GM18507 (cell line): ENCODE measurements at regions not wholly inside any gene's neighbourhood (a gene's known extent, or its start where the extent isn't known, plus 50 kb on each side); places are given as distances from the start of the nearest gene placed in this dataset.
"Not testable (repeated sequence)": the region's sequence is repeated elsewhere in the genome, so short reads cannot be mapped to it uniquely, and the experiment has no call there.

Experiments
- DNase-seq: peaks from one replicate; pipeline ENCODE4 v3.0.0; 2011; ENCODE audit warnings: low read depth; ENCODE audit not compliant: insufficient read length; ENCODE audit errors: extremely low spot score
- FAIRE-seq: peaks from 2 replicates; lab custom pipeline; 2011; peaks lifted over from hg19 to GRCh38; lab: Jason Lieb, UNC

DNA sequence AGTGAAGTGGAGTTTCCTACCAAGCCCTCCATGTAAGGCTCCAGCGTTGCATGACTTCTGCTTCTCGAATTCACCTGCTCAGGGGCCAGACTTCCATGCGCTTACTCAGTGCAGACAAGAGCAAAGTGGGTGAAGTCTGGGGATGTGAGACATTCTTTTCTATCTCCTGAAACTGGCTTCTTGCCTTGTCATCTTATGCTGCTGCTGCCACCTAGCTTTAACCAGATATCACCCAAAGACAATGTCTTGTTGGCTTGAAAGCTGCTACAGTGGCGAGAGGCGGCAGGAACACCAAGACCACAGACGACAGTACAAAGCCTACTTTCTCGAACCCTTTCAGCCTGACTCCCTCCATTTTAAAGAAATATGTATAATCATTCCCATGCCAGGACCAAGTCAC, 103.6 kb upstream of the ADGRG2 start:
- FAIRE-seq (peak; percentile 57), DNase-seq (no peak)

DNA sequence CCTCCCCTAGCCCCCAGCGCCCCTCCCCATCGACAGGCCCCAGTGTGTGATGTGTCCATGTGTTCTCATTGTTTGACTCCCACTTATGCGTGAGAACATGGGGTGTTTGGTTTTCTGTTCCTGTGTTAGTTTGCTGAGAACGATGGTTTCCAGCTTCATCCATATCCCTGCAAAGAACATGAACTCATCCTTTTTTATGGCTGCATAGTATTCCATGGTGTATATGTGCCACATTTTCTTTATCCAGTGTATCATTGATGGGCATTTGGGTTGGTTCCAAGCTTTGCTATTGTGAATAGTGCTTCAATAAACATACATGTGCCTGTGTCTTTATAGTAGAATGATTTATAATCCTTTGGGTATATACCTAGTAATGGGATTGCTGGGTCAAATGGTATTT, 107.6 kb upstream of the ADGRG2 start:
- DNase-seq, FAIRE-seq: not testable (repeated sequence)

DNA sequence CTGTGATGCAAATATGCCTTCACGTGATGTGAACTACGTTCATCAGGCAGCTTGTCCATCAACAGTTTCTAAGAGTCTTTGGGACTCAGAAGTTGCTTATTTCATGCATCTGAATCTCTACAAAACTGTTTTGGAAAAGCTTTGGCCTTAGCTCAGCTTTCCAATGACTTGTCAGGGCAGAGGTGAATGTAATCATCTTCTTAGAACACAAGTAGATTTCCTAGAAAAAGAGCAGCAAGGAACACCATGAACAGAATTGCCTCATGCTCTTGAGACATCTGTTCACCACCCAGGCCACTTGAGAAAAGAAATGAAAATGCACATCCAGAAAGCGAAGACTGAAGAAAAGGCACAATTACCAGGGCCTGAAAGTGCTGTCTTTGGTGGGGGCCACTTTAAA, 105.8 kb upstream of the PDHA1 start:
- FAIRE-seq (no peak), DNase-seq (no peak)

DNA sequence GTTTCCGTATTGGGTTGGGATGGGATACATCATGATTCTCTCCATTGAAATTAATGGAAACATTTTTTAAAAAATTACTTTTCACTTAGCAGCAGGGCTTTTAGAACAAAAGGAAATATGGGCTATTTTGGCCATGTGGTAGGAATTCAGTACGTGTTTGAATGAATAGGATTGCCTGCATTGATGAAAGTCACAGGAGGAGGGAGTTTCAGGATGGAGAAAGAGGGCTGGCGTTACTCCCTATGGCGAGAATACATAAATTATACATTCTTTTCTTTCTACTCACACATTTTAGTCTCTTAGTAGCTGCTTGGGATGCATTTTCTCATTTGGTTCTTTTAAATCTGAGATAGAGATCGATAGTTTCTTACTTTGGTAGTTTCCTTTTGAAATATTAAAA, 100.3 kb upstream of the PDHA1 start:
- DNase-seq (no peak), FAIRE-seq (no peak)

DNA sequence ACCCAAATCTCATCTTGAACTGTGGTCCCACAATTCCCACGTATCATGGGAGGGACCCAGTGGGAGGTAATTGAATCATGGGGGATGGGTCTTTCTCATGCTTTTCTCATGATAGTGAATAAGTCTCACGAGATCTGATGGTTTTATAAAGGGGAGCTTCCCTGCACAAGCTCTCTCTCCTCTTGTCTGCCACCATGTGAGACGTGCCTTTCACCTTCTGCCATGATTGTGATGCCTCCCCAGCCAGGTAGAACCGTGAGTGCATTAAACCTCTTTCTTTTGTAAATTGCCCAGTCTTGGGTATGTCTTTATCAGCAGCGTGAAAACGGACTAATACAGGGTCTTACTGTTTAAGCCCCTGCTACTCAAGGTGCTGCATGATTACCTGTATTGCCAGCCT, 98.8 kb upstream of the PDHA1 start:
- not testable (repeated sequence) for DNase-seq, FAIRE-seq

DNA sequence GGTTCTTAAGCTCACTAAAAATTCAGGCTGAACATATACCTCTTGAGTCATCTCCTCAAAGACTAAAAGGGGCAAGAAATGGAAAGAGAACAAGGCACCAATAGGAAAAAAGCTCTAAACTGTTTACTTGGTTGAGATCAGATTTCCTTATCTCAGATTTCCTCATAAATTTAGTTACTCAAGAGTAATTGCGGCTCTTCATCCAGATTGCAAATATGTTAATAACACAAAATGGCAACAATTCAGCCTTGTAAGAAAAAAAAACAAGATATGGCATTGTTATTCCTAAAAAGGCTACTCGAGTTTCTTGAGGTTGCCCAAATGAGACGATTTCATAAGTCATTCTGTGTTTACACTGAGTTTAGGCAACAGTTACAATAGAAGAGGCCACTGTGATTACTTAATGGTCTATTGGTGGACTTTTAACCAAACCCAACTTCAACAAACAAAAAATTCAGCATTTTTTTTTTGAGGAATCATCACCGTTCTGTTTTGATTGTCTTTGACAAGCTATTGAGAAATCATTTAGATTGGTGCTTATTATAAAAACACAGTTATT, 97.9 kb upstream of the PDHA1 start:
- FAIRE-seq: no peak
- DNase-seq: no peak

DNA sequence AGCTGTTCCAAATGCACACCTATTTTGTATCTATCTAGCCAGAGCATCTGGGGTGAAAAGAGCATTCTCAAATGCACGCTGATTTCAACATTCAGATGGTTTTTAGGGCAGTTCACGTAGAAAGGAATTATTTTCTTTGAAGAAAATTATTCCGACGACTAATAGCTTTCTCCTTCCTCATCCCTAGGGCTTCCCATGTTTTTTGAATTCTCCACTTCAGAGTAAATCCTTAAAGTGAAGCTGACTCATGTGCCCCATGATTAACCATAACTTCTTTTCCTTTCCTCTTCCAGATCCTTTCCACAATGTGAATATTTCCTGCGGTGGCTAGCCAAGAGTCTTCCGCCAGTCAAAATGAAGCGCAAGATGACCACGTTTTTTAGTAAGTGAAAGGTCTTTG, 86.7 kb upstream of the PDHA1 start:
- FAIRE-seq (no peak), DNase-seq (no peak)

DNA sequence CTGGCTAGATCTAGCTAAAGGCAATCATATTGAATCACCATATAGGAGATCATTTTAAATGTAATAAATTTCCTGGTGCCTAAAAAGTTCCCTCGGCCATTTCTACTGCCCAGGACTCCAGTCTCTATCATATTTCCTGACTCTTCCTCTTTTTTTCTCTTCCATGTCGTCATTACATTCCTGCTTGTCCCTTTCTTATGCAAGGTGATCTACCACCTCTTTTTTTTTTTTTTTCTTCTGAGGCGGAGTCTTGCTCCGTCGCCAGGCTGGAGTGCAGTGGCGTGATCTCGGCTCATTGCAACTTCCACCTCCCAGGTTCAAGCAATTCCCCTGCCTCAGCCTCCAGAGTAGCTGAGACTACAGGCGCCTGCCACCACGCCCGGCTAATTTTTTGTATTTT, 82.7 kb upstream of the PDHA1 start:
- DNase-seq, FAIRE-seq: not testable (repeated sequence)

DNA sequence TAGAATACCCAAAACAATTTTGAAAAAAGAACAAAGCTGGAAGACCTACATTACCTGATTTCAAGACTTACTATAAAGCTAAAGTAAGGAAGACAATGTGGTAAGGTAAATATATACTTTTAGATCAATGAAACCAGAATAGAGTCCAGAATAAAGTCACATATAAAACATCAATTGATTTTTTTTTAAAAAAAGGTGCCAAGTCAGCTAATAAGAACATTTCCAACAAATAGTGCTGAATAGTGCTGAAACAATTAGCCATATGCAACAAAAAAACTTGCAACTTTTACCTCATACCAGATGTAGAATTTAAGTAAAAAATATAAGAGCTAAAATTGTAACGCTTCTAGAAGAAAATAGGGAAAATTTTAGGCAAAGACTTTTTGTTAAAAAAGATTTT, 73.0 kb upstream of the PDHA1 start:
- no peak for FAIRE-seq
- no peak for DNase-seq

DNA sequence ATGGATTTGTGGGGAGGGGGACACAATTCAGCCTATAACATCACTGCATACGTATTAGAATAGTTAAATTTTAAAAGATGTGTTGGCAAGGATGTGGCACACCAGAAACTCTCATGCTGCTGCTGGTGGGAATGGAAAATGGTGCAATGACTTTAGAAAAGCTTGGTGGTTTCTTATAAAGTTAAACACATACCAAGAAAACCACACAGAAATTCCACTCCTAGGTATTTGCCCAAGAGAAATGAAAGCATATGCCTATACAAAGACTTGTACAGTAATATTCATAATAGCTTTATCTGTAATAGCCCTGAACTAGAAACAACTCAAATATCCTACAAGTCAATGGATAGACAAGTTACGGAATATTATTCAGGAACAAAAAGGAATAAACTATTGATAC, 71.3 kb upstream of the PDHA1 start:
- DNase-seq: no peak
- FAIRE-seq: peak; percentile 39

DNA sequence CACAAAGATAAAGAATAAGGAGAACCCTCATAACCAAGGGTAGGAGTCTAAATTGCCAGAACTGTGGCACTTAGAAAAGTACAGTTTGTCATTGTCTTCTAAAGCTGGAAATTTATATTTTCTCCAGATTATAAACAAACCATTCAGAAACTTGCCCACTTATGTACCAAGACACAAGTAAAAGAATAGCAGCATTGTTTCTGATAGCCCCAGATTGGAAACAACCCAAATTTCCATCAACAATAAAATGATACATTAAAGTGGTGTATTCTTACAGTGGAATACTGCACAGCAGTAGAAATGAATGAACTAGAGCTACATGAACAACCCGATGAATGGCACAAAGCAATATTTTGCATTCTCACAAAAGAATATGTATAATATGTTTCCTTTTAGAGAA, 63.1 kb upstream of the PDHA1 start:
- DNase-seq: no peak
- FAIRE-seq: no peak

DNA sequence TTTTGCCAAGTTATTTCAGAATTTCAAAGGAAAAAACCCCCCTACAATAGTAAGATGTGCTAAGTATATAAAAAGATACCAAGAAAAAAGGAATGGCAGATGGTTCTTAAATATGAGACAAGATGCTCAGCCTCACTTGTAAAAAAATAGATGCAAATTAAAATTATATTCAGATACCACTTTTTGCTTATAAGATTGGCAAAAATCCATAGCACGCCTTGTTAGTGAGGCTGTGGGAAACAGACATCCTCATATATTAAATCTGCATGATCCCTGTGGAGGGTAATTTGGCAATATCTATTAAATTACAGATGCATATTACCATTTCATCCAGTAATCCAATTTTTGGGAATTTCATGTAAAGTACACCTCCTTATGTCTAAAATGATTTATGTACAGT, 62.5 kb upstream of the PDHA1 start:
- FAIRE-seq (no peak), DNase-seq (no peak)

DNA sequence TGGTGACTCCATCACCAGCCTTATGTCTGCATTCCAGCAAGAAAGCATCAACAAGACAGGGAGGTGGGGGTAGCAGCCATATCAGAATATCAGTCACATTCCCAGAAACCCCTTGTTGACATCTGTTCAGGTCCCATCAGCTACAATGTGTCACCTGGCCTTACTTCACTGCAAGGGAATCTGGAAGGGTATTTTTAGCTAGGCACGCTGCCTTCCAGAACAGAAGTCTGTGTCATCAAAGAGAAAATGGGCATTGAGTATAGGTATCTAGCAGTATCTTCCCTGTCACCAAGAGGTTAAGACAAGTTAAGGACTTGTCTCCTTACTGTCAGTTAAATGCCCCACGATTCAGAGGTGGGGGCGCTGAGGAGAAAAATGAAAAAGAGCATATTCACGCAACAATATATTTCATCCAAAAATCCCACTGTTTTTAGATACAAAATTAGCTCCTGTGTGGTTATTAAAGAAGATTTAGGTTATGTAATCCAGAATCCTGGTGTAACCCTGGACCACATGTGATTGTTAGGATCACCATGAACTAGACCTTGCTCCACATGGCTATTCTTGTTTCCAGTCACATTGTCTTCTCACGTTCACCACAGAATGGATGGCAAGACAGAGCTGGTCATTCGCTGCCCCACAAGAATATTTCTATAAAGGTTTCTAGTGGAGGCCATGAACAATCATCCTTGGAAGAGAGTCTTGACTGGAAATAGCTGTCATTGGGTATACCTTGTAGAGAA, 60.0 kb upstream of the PDHA1 start:
- FAIRE-seq (no peak), DNase-seq (no peak)

DNA sequence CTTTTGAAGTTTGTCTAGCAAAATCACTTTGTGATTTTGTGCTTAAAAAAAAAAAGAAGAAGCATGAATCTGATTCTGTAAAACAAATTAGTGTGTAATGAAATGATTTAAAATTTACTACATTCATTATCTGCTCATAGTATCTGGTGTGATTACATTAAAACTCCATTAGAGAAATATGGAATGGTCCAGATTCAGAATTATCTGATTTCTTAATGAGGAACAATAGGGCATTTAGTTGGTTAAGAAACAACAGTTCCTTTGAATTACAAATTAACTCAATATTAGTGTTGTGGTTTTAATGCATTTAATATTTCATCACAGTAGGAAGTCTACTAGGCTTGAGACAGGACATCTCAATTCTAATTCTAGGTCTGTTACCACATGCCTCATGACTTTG, 57.9 kb upstream of the PDHA1 start:
- DNase-seq (no peak), FAIRE-seq (no peak)

DNA sequence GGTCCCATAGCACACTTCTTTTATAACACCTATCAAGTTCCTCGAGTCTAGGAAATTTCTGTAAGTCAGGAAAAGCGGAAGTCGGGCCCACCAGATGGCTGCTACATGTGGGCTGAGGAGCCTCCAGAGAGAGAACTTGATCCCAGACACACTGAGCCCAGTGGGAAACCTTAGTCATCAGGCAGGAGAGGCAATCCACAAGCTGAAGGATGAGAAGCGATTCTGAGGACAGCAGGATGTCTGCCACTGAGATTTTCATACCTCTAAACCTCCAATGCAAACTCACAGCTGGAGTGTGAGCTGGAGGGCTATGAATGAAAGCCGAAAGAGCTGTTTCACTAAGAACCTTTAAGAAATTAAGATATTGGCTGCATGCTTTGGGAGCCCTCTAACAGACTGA, 52.6 kb upstream of the PDHA1 start:
- no peak for FAIRE-seq
- DNase-seq: no peak

DNA sequence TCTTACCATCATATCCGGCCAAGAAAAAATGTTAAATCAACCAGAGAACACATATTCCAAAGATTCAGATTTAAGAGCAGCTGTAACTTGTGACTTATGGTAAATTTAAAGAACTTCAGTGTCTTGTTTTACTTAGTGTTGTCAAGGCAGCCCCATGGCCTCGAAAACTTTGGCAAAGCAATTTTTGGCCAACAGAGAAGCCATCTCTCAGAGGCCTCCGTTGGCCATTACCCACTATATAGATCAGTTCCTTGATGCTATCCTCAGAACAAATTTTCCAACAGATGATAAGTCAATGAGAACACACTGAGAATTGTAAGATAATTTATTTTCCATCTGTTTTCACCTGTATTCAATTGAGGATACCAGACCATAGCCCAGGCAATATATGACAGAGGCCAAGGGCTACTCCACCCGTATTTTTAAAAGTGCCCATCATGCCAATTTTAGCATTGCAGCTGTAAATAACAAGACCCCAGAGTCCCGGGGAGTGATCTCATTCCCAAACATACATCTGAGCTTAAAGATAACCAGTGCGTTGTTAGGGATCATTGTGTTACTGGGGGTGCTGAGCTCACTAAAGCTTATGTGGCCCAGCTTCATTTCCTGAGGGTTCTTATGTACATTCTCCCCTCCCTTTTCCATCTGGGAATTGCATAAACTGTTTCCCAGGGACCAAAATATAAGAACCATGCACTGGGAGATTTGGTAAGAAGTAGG, 50.0 kb upstream of the PDHA1 start:
- FAIRE-seq (no peak), DNase-seq (no peak)
